AG09309 (cell line): ENCODE measurements at regions not wholly inside any gene's neighbourhood (a gene's known extent, or its start where the extent isn't known, plus 50 kb on each side); places are given as distances from the start of the nearest gene placed in this dataset.
"Not testable (repeated sequence)": the region's sequence is repeated elsewhere in the genome, so short reads cannot be mapped to it uniquely, and the experiment has no call there.

ENCODE experiments used
- DNase-seq: peaks from one replicate; pipeline ENCODE4 v3.0.0-alpha.2; 2010; ENCODE audit warnings: low read depth
- H3K4me3 ChIP-seq: 2 replicates; pipeline ENCODE4 v1.5.1; 2011; ENCODE audit warnings: mild to moderate bottlenecking, low read depth, low read length, moderate library complexity; ENCODE audit not compliant: control insufficient read depth
- TF ChIP-seq, protein P1 (sequence below): IDR thresholded peaks from 2 replicates; pipeline ENCODE4 v1.5.1; 2011; ENCODE audit warnings: mild to moderate bottlenecking, low read depth, low read length, inconsistent platforms; ENCODE audit not compliant: insufficient read depth, control insufficient read depth; ENCODE audit errors: missing control alignments

DNA sequence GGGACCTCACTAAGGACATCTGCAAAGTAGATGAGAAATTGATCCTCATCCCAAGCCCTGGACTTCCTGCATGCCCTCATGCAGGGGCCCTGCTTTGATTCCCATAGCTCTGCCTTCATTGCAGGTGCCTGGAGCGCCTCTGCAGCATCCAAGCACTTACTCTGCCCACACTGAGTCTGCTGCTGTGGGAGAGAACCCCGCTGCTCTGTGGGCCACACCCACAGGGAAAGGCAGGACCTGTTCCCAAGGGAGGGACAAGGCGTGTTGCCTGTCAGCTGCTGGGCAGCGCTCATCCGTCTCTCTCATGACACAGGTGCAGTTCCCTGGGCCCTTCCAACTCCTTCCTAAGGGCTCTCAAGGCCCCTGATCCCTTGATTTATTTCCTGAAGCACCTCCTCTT, 266.8 kb upstream of the SMIM21 start:
- TF ChIP-seq, protein P1, sequence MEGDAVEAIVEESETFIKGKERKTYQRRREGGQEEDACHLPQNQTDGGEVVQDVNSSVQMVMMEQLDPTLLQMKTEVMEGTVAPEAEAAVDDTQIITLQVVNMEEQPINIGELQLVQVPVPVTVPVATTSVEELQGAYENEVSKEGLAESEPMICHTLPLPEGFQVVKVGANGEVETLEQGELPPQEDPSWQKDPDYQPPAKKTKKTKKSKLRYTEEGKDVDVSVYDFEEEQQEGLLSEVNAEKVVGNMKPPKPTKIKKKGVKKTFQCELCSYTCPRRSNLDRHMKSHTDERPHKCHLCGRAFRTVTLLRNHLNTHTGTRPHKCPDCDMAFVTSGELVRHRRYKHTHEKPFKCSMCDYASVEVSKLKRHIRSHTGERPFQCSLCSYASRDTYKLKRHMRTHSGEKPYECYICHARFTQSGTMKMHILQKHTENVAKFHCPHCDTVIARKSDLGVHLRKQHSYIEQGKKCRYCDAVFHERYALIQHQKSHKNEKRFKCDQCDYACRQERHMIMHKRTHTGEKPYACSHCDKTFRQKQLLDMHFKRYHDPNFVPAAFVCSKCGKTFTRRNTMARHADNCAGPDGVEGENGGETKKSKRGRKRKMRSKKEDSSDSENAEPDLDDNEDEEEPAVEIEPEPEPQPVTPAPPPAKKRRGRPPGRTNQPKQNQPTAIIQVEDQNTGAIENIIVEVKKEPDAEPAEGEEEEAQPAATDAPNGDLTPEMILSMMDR: no peak
- DNase-seq: no peak
- H3K4me3 ChIP-seq: no peak overlapping the region

DNA sequence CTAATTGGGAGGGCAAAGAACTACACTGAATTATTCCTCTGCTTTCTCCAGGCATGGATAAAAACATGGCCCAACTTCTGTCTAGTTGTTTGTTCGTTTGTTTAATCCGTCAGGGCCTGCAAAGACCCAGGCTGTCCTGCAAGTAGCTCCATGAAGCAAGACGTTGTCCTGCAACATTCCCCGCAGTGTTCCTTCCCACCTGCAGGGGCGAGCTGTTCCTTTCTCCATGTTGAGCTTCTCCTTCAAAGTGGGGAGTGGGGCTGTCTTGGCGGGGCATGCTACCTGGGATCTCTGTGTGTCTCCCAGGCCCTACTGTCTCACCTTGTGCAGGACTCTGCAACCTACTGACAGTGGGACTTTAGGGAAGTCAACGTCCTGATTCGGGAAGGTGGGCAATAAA, 264.0 kb upstream of the SMIM21 start:
- no peak overlapping the region for H3K4me3 ChIP-seq
- DNase-seq: no peak
- TF ChIP-seq, protein P1: no peak

DNA sequence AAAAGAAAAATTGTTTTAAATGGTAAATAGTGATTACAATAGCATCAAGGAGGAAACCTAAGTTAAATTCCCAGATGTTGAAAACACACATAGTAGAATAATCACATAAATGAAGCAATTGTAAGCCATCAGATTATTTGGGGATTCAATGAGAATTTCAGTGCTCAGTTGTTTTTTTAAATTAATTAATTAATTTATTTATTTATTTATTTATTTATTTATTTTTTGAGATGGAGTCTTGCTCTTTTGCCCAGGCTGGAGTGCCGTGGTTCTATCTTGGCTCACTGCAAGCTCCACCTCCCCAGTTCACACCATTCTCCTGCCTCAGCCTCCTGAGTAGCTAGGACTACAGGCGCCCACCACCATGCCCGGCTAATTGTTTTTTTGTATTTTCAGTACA, 262.8 kb upstream of the SMIM21 start:
- H3K4me3 ChIP-seq, DNase-seq: not testable (repeated sequence)

DNA sequence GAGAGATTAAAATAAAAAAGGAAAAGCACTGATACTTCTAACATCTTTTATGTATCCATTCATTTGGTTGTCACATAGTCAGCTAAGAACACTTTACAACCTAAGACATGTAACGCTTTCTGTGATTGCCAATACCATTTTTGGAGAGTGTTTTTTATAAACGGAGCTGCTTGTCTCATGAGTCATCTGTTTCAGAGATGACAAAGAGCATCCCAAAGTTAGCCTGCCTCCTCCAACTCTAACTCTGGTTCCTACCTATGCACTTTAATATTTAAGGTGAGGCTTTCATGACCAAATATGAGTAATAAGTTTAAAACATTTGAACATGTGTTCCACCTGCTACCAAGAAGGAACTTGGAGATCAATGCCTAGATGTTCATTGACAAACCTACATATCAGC, 260.1 kb upstream of the SMIM21 start:
- no peak for DNase-seq
- no peak overlapping the region for H3K4me3 ChIP-seq
- TF ChIP-seq, protein P1: no peak

DNA sequence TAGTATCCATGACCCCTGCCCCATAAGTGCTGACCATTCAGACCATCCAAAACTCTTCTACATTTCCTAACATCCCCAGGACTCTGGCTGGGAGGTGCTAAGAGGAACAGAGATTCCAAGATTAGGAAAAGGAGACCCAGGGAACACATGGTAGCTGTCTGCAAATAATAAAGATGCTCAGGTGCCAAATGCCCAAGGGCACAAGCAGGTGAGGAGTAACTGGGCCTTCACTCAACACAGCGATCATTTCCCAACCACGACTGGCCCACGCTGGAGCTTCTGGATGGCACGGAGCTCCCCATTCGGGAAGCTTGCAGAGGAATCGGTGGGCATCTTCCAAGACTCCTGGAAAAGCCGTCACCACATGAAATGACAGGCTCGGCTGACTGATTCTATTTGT, 255.9 kb upstream of the SMIM21 start:
- DNase-seq: no peak
- H3K4me3 ChIP-seq: no peak overlapping the region
- TF ChIP-seq, protein P1: no peak

DNA sequence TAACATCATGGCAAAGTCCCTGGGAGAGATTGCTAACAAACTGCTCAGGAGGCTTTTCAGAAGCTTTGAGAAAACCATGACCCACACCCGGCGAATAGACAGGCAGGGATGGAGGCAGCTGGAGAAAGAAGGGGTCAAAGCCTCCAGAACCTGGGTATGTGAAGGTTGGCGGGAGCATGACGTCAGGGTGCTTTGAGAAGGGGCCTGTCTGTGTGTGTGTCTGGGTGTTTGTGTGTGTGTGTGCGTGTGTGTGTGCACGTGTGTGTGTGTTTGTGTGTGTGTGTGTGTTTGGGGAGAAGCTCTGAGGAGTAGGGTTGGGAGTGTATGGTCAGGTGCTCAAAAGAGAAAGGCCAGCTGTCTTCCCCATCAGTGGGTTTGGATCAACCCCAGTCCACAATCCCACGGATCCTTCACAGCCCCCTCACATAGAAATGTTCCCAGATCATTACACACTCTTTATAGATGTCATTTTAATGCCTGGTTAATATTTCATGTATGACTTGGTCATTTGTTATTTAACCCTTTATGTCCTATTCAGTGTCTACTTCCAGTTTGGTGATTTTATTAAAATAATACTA, 254.1 kb upstream of the SMIM21 start:
- TF ChIP-seq, protein P1: no peak
- H3K4me3 ChIP-seq: no peak overlapping the region
- DNase-seq: no peak

DNA sequence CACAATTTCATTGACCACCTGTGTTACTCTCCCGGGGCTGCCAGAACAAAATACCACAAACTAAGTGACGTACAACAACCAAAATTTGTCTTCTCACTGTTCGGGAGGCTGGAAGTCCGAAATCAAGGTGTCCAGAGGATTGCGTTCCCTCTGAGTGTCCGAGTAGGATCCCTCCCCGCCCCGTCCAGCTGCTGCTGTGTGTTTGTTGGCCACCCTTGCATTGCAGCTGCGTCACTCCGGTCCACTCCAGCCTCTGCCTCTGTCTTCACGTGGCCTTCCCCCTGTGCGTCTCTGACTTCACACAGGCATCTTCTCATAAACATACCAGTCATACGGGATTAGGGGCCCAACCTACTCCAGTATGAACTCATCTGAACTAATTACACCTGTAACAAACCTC, 251.8 kb upstream of the SMIM21 start:
- DNase-seq: no peak
- no peak overlapping the region for H3K4me3 ChIP-seq
- TF ChIP-seq, protein P1: no peak

DNA sequence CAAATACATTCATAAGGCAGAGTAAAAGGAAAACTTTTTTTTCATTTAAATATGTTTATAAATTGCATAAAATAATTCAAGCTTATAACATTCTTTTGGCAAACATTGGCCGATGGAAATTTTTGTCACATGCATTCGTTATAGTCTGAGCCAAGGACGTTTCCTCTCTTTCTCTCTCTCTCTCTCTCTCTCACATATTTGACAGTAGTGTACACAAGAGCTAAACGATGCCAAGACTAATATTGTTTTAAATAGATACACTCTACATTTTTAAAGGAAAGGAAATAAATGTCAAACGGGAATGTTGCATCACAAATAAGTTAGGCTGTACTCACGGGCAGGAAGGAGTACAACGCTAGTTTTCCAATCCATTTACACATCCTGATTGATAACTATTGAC, 251.1 kb upstream of the SMIM21 start:
- DNase-seq: no peak
- no peak overlapping the region for H3K4me3 ChIP-seq
- TF ChIP-seq, protein P1: no peak
